Tibial nerve (tissue), 4 donors: ENCODE measurements at regions not wholly inside any gene's neighbourhood (a gene's known extent, or its start where the extent isn't known, plus 50 kb on each side); places are given as distances from the start of the nearest gene placed in this dataset.

Experiments
- DNase-seq, 2 donors: peaks; one replicate each; pipeline ENCODE4 v3.0.0-alpha.2; 2019; ENCODE audit warnings: low spot score in 2 of 2
- H3K27ac ChIP-seq, 4 donors: fragments of 200-600 bp; sonication (generic) in 3 of 4; one replicate each; pipeline ENCODE4 v1.5.1; 2017 to 2019; ENCODE audit warnings: mild to moderate bottlenecking in 1 of 4
- H3K27me3 ChIP-seq, 2 donors: fragments of 200-600 bp; sonication (generic) in 1 of 2; one replicate each; pipeline versions ENCODE4 v1.5.1 to v1.6.0; 2017 to 2019
- H3K36me3 ChIP-seq, 3 donors: fragments of 200-600 bp; sonication (generic); one replicate each; pipeline ENCODE4 v1.5.1; 2018 to 2019
- H3K4me1 ChIP-seq, 4 donors: fragments of 200-600 bp; sonication (generic) in 3 of 4; one replicate each; pipeline ENCODE4 v1.5.1; 2017 to 2019
- H3K4me3 ChIP-seq, 4 donors: fragments of 200-600 bp; sonication (generic) in 3 of 4; one replicate each; pipeline ENCODE4 v1.5.1; 2017 to 2019; ENCODE audit warnings: mild to moderate bottlenecking in 1 of 4, moderate library complexity in 1 of 4
- H3K9me3 ChIP-seq, 4 donors: fragments of 200-600 bp; sonication (generic) in 3 of 4; one replicate each; pipeline ENCODE4 v1.5.1; 2017 to 2019
- CTCF ChIP-seq, 5 experiments: fragments of 200-600 bp in 3 of 5; fragments of 450-650 bp in 2 of 5; sonication (generic) in 3 of 5; IDR thresholded peaks; one replicate each; pipeline ENCODE4 v1.5.1; 2016 to 2019; ENCODE audit warnings: antibody characterized with exemption in 5 of 5, mild to moderate bottlenecking in 3 of 5, moderate library complexity in 2 of 5
- EP300 ChIP-seq, 2 donors: sonication (generic); formaldehyde crosslinking; IDR thresholded peaks; one replicate each; pipeline ENCODE4 v1.6.1; 2017; ENCODE audit warnings: antibody characterized with exemption in 2 of 2, mild to moderate bottlenecking in 1 of 2
- POLR2A ChIP-seq, 2 donors: fragments of 450-650 bp; IDR thresholded peaks; one replicate each; pipeline ENCODE4 v1.6.1; 2017; ENCODE audit warnings: antibody characterized with exemption in 2 of 2, mild to moderate bottlenecking in 2 of 2, moderate library complexity in 2 of 2
- WGBS, 2 donors: methylation state at CpG; one replicate each; pipeline ENCODE4 v1.1.5; 2018; 5-methylcytosine and 5-hydroxymethylcytosine counted together

GRCh38 chr5:3778945-3779344 lies 183.3 kb downstream of the IRX1 start:
- no peak overlapping the region for H3K27ac ChIP-seq
- TF ChIP-seq CTCF (IDR thresholded peaks at IDR 0.05) (no peak), POLR2A (IDR thresholded peaks at IDR 0.05) (no peak)
- H3K27me3 ChIP-seq = no peaks in the 10 kb centered on the region
- WGBS, 2 donors = 95 to 100% methylated on average over 2 of the region's 2 CpGs
- H3K4me1 ChIP-seq = no peaks in the 10 kb centered on the region
- no peaks in the 10 kb centered on the region for H3K9me3 ChIP-seq
- DNase-seq = no peak
- no peak overlapping the region for H3K4me3 ChIP-seq
- H3K36me3 ChIP-seq = no peaks in the 10 kb centered on the region

DNA sequence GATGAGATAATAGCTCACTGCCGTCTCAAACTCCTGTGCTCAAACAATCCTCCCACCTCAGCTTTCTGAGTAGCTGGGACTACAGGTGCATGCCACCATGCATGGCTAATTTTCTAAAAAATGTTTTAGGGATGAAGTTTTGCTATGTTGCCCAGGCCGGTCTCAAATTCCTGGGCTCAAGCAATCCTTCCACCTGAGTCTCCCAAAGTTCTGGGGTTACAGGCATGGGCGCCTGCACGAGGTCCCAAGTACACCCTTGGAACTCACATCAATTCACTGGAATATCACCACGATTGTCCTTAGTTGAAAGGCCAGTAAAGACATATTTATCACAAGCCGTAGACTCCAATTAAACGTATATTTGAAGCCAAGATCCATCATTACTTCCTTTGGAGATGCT lies 184.6 kb downstream of the IRX1 start:
- TF ChIP-seq POLR2A (IDR thresholded peaks at IDR 0.05) = no peak
- TF ChIP-seq EP300 (IDR thresholded peaks at IDR 0.05) = no peak
- no peak for TF ChIP-seq CTCF (IDR thresholded peaks at IDR 0.05)
- 94 to 95% methylated on average over 7 of the region's 7 CpGs for WGBS, 2 donors
- no peak for DNase-seq
- Histone ChIP-seq H3K36me3 (no peaks in the 10 kb centered on the region), H3K4me1 (no peaks in the 10 kb centered on the region), H3K27ac (no peak overlapping the region), H3K27me3 (no peaks in the 10 kb centered on the region), H3K4me3 (no peak overlapping the region), H3K9me3 (no peaks in the 10 kb centered on the region)

DNA sequence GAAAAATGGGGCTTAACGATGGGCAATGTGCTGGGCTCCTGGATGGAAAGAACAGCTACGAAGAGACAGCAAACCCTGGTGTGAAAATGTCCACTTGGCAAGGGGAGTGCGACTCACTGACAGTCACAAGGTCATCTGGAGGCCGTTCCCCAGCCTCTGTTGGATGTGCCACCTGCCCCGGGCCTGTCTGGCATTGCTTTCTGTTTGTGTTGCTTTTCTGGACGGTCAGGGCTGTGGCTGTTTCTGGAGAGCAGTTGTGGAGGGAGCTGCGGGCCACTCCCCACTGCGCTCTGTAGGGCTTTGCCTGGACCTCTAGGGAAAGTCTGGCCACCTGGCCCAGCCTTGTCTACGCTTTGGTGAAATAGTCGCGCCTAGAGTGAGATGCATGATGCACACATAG lies 185.3 kb downstream of the IRX1 start:
- no peak for TF ChIP-seq EP300 (IDR thresholded peaks at IDR 0.05)
- no peak for TF ChIP-seq POLR2A (IDR thresholded peaks at IDR 0.05)
- TF ChIP-seq CTCF (IDR thresholded peaks at IDR 0.05) = no peak
- H3K9me3 ChIP-seq = no peaks in the 10 kb centered on the region
- WGBS, 2 donors = 85 to 96% methylated on average over 10 to 11 of the region's 11 CpGs
- no peak for DNase-seq
- no peaks in the 10 kb centered on the region for H3K27me3 ChIP-seq
- H3K4me3 ChIP-seq = no peak overlapping the region
- no peaks in the 10 kb centered on the region for H3K4me1 ChIP-seq
- H3K36me3 ChIP-seq = no peaks in the 10 kb centered on the region
- no peak overlapping the region for H3K27ac ChIP-seq

DNA sequence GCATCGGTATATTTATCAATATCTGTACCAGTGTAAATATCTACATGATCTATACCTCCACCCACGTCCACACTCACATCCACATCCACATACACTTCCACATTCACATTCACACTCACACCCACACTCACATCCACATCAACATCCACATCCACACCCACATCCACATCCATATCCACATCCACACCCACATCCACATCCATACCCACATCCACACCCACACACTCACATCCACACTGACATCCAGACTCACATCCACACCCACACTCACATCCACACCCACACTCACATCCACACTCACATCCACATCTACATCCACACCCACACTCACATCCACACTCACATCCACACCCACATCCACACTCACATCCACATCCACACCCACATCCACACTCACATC lies 189.2 kb downstream of the IRX1 start:
- DNase-seq = no peak
- Histone ChIP-seq H3K27me3 (no peaks in the 10 kb centered on the region), H3K4me1 (no peaks in the 10 kb centered on the region), H3K36me3 (no peaks in the 10 kb centered on the region), H3K27ac (no peak overlapping the region), H3K9me3 (no peaks in the 10 kb centered on the region), H3K4me3 (no peak overlapping the region)
- no peak for TF ChIP-seq EP300 (IDR thresholded peaks at IDR 0.05)
- TF ChIP-seq POLR2A (IDR thresholded peaks at IDR 0.05) = no peak
- TF ChIP-seq CTCF (IDR thresholded peaks at IDR 0.05) = no peak
- WGBS, 2 donors = 79 to 82% methylated on average over 2 of the region's 2 CpGs

DNA sequence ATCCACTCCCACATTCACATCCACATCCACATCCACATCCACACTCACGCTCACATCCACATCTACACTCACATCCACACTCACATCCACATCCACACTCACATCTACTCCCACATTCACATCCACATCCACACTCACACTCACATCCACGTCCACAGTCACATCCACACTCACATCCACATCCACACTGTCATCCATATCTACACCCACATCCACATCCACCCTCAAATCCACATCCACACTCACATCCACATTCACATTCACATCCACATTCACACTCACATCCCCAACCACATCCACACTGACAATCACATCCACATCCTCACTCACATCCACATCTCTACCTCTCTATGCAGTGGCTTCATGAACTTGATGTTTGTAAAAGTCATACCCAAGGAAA lies 190.5 kb downstream of the IRX1 start:
- 92 to 95% methylated on average over 2 of the region's 2 CpGs for WGBS, 2 donors
- H3K9me3 ChIP-seq = no peaks in the 10 kb centered on the region
- no peaks in the 10 kb centered on the region for H3K4me1 ChIP-seq
- H3K27me3 ChIP-seq = no peaks in the 10 kb centered on the region
- H3K36me3 ChIP-seq = no peaks in the 10 kb centered on the region
- no peak overlapping the region for H3K4me3 ChIP-seq
- H3K27ac ChIP-seq = no peak overlapping the region
- TF ChIP-seq EP300 (IDR thresholded peaks at IDR 0.05) (no peak), POLR2A (IDR thresholded peaks at IDR 0.05) (no peak), CTCF (IDR thresholded peaks at IDR 0.05) (no peak)
- DNase-seq = no peak
